ENCODE measurements at regions not wholly inside any gene's neighbourhood (a gene's known extent, or its start where the extent isn't known, plus 50 kb on each side); places are given as distances from the start of the nearest gene placed in this dataset.

DNA sequence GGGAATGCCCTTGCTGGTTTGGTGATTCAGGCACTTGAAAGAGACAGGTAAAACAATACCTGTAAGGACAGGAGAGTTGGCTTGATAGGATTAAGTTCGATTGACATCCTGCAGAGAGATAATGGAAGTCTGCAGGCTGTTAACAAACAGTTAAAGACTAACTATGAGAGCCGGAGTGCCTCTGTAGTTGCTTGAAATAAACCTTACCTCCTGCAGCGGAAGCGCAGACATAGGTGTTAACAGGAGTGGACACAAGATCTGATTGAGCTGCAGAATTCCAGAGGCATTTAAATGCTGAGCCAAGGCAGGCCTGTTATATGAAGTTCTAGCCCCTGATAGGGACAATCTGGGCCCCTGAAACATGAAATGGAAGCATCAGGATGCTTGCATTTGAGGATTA is 416.7 kb upstream of the MAOA start:
- DNase-seq, result no peak
- no peak for ATAC-seq
- H3K27ac ChIP-seq, result no peak overlapping the region
- H3K27me3 ChIP-seq, result peaks cover 0 to 9% (median 0%) of the 10 kb centered on the region in 4 donors
- intact Hi-C loops (cut with DNase I), result no loop called here
- 53 to 55% methylated on average over 4 of the region's 4 CpGs for WGBS, 2 donors
- TF ChIP-seq, protein P1, sequence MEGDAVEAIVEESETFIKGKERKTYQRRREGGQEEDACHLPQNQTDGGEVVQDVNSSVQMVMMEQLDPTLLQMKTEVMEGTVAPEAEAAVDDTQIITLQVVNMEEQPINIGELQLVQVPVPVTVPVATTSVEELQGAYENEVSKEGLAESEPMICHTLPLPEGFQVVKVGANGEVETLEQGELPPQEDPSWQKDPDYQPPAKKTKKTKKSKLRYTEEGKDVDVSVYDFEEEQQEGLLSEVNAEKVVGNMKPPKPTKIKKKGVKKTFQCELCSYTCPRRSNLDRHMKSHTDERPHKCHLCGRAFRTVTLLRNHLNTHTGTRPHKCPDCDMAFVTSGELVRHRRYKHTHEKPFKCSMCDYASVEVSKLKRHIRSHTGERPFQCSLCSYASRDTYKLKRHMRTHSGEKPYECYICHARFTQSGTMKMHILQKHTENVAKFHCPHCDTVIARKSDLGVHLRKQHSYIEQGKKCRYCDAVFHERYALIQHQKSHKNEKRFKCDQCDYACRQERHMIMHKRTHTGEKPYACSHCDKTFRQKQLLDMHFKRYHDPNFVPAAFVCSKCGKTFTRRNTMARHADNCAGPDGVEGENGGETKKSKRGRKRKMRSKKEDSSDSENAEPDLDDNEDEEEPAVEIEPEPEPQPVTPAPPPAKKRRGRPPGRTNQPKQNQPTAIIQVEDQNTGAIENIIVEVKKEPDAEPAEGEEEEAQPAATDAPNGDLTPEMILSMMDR (IDR thresholded peaks at IDR 0.05), result no peak
- no peaks in the 10 kb centered on the region for H3K9me3 ChIP-seq
- no peaks in the 10 kb centered on the region for H3K36me3 ChIP-seq
- H3K4me1 ChIP-seq, result no peaks in the 10 kb centered on the region
- FAIRE-seq, result no peak
- no peak overlapping the region for H3K4me3 ChIP-seq

DNA sequence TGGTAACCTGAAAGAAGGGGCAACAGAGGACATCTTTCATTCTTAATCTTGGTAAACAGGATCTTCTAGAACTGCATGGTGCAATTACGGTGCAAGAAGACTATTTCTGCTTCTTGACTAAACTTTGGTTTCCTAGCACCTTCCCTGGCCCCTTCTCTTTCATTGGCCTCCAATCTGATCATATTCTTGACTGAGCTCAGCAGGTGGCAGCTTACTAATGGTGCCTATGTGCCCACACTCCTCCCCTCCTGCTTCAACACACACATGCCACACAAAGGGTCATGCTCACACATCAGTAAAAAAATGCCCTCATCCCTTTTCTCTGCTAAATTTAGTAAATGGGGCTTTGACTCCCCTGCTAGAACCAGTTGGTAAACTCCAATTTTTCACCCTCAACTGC is 400.5 kb upstream of the MAOA start:
- Histone ChIP-seq H3K9me3 (no peaks in the 10 kb centered on the region), H3K4me1 (no peaks in the 10 kb centered on the region), H3K36me3 (no peaks in the 10 kb centered on the region), H3K4me3 (no peak overlapping the region), H3K27me3 (peaks cover 0 to 7% (median 0%) of the 10 kb centered on the region in 4 donors), H3K27ac (no peak overlapping the region)
- ATAC-seq (no peak), FAIRE-seq (no peak), DNase-seq (no peak)
- 87 to 90% methylated on average over 1 of the region's 1 CpG for WGBS, 2 donors
- intact Hi-C loops (cut with DNase I), result no loop called here
- TF ChIP-seq, protein P1 (IDR thresholded peaks at IDR 0.05), result no peak

DNA sequence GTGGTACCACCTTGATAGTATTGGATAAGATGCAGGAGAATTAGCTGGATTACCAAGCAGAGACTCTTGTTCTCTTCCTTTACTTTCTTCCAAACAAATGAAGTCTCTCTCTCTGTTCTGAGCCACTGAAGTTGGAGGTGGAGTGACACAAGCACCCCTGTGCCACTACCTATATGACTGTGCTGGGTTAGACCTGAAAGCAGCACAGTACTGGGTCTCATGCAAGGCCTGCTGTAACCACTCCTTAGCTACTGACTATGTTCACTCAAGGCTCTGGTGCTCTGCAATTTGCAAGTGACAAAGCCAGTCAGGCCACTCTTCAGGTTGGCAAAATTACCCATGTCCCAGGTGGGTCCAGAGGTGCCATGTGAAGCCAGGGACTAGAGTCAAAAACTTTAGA is 389.6 kb upstream of the MAOA start:
- Histone ChIP-seq H3K36me3 (no peaks in the 10 kb centered on the region), H3K27ac (no peak overlapping the region), H3K9me3 (peaks cover 0 to 4% (median 0%) of the 10 kb centered on the region in 4 donors), H3K4me1 (no peaks in the 10 kb centered on the region), H3K4me3 (no peak overlapping the region), H3K27me3 (no peaks in the 10 kb centered on the region)
- no peak for DNase-seq
- ATAC-seq, result no peak
- no peak for FAIRE-seq
- TF ChIP-seq, protein P1 (IDR thresholded peaks at IDR 0.05), result no peak
- intact Hi-C loops (cut with DNase I), result no loop called here

DNA sequence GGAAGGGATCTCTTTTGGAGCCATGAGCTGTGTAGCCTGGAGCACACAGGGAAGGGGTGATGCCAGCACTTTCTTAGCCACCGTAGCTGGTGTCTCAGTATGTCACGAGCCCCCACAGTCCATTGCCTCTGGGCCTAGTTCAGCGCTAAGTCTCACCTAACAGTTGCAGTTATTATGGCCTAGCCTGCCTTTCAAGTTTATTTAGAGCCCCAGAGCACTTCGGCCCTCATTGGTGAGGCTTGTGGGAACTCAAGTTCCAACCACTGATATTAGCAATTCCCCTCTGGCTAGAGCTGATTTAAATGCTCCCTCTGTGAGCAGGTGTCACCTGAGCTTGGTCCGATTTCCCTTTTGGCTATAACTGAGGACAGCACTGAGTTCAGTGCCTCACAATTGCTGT is 388.4 kb upstream of the MAOA start:
- no peaks in the 10 kb centered on the region for H3K36me3 ChIP-seq
- intact Hi-C loops (cut with DNase I), result no loop called here
- H3K27me3 ChIP-seq, result no peaks in the 10 kb centered on the region
- WGBS, 2 donors, result 68 to 81% methylated on average over 5 of the region's 5 CpGs
- ATAC-seq (no peak), FAIRE-seq (no peak), DNase-seq (no peak)
- no peak overlapping the region for H3K27ac ChIP-seq
- no peak overlapping the region for H3K4me3 ChIP-seq
- TF ChIP-seq, protein P1 (IDR thresholded peaks at IDR 0.05), result no peak
- H3K9me3 ChIP-seq, result peaks cover 0 to 4% (median 0%) of the 10 kb centered on the region in 4 donors
- H3K4me1 ChIP-seq, result no peaks in the 10 kb centered on the region

DNA sequence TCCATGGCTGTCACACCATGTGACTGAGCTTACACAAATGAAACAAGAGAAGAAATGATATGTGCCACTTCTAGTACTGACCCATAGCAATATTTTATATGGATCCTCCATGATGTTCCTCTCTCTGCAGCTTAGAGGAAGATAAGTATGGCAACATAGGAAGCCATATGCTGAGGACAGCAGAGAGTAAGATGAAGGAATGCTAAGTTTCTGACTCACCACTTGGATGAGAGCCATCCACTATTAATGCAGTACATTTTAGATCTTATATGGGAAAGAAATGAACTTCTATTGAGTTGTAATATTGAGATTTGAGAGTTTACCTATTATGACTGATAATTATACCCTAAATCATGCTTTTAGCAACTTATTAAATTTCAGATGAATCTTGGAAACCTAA is 386.9 kb upstream of the MAOA start:
- Histone ChIP-seq H3K27me3 (no peaks in the 10 kb centered on the region), H3K27ac (no peak overlapping the region), H3K36me3 (no peaks in the 10 kb centered on the region), H3K9me3 (peaks cover 0 to 4% (median 0%) of the 10 kb centered on the region in 4 donors), H3K4me1 (no peaks in the 10 kb centered on the region), H3K4me3 (no peak overlapping the region)
- FAIRE-seq (no peak), DNase-seq (no peak), ATAC-seq (no peak)
- TF ChIP-seq, protein P1 (IDR thresholded peaks at IDR 0.05), result no peak
- intact Hi-C loops (cut with DNase I), result no loop called here
